T-helper 22 cell (primary cell): ENCODE measurements at regions not wholly inside any gene's neighbourhood (a gene's known extent, or its start where the extent isn't known, plus 50 kb on each side); places are given as distances from the start of the nearest gene placed in this dataset.

Experiments
- DNase-seq: peaks from one replicate; pipeline ENCODE4 v3.0.0-alpha.2; 2020; ENCODE audit warnings: low read depth

DNA sequence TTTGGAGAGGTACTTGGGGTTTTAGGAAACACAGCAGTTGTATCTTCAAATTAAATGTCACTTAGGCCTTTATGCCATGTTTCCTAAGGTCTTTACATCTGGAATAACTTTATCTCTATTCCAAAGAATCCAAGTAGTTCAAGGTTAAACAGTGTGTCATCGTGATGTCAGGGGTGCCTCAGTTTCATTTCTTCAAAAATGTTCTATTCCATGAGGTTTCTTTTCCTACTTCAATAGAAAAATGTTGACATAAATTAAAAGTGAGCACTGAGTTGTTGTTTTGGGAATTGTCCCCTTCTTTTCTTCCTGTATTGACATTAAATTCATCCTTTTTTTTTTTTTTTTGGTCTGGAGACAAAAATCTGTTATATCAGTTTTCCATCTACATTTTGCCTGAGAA lies 160.6 kb upstream of the C21orf91 start:
- DNase-seq: no peak

DNA sequence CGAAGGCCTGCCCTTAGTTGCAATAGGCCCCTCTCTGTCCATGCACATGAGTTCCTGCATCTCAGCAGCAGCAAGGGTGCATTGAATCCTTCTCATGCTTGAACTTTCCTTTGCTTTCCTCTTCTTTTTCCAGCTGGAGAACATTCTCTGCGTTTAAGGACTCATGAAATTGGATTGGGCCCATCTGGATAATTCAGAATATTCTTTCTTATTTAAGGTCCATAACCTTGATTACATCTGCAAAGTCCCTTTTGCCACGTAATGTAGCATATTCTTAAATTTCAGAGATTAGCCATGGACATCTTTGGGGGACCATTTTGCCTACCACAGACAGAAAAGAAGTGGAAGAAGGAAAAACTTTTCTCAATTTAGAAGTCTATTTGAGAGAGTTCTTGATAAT lies 159.7 kb upstream of the C21orf91 start:
- no peak for DNase-seq

DNA sequence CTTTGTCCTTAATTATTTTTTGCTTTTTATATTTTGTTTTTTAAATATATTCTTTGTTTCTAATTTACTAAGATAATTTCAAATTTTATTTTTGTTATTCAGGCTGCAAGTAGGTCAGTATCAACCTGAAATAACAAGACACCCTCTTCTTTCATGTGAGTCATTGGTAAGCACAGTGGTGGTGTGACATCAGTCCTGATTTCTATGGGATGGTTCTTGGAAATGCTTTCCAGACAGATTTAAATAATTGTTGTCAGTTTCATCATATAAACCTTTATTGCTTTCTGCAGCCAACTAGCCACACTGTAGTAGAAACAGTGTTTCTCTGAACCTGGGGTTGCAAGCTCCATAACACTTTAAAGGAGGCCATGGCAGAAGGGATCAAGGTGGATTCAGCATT lies 157.5 kb upstream of the C21orf91 start:
- no peak for DNase-seq

DNA sequence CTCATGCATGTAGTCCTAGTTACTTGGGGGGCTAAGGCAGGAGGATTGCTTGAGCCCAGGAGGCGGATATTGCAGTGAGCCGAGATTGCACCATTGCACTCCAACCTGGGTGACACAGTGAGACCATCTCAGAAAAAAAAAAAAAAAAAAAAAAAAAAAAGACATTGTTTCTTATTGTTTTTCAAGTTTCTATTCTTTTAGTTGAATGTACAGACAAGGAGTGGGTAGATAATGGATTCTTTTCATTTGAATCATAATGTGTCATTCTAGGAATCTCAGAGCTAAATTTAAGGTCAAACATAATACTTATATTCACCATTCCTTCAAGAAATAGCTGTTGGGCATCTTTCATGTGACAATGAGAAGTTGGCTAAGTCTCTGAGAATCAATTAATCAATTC lies 157.0 kb upstream of the C21orf91 start:
- DNase-seq: no peak

DNA sequence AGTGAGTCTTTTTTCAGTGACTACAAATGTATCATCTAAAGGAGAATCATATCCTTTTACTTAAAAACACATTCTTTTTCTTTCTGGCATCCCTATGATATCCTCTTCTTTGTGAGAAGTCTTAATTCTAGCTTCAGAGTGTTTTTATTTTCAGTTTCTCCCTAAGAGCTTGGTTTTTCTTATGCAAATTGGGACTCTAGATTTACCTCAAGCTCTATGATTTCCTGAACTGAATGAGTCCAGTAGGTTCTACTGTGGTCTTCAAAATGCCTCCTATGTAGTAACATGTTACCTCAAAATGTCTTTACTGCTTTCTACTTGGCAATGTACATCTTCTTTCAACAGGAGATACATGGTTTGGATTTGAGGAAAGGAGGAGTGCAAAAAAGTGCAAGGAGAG lies 148.2 kb upstream of the C21orf91 start:
- no peak for DNase-seq

DNA sequence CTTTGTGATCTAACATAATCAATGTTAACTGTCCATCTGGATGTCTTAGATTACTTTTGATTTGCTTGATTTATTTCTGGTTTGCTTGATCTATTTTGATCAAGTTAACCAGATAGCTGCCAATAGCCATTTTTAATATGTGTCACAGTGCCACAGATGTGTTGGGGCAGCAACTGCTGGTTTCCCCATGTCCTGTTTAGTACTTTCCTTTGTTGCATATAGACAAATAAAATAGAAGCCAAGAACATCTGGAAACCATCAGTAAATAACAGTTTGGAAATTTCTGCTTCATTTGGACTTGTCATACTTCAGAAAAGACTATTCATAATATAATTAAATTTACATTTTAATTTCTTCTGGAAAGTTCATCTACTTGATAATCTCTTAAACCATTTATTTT lies 145.6 kb upstream of the C21orf91 start:
- DNase-seq: no peak

DNA sequence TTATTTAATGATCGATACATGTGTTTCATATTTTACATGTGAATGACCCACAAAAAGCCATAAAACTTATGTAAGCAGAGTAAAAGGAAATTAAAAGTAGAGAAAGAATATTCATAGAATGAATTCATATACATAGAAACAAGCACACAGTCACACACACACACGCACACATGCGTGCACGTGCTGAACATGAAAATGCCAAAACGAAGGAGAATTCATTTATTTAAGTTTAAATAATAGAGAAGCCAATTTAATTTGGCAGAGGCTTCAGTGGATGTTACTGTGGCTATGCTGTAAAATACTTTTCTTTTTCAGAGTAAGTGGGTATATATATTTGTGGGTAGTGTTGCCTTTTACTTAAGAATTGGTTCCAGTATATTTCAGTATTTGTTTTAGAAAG lies 145.0 kb upstream of the C21orf91 start:
- no peak for DNase-seq

DNA sequence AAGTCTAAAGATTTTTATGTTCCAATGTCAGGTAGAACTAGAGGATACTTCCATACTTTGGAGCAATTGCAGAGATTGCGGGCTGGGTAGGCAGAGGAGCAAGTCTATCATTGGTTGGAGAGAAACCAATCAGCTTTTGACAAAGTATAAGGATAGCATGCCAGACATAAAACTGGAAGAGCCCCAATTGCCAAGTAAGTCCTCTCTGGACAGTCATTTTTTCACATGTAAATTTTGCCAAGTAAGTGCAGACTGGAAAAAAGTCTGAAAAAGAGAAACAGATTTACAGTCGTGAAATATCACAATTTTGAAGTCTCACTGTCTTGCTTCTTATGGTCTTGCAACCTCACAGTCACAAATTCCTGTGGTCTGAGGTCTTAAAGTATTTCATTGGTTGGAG lies 131.4 kb upstream of the C21orf91 start:
- no peak for DNase-seq

DNA sequence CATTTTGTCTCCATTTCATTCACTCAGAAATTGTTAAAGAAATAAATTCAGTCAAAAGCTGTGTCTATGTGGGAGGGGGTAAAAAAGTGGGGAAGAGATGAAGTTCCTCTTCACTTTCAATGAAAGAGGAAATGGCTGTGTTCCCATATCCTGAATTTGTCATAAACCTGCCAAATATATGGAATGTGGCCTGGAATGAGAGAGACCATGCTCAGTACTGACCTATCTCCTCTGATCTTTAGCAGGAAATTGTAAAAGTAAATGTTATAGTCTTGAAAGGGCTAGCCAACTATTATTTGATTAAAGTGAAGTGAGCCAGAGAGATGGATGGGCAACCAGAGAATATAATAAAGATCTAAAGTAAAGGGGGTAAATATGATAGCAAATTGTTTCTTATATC lies 130.3 kb upstream of the C21orf91 start:
- no peak for DNase-seq

DNA sequence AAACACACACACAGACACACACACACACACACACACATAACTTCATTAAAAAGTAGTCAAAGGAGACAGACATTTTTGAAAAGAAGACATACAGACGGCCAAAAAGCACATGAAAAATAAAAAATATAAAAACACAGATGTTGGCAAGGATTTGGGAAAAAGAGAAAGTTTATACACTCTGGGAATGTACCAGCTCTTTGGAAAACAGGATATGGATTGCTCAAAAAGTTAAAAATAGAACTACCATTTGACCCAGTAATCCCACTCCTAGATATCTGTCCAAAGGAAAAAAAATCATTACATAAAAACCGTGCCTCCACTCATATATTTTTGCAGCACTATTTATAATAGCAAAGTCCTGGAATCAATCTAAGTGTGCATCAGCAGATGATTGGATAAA lies 128.4 kb upstream of the C21orf91 start:
- DNase-seq: no peak

DNA sequence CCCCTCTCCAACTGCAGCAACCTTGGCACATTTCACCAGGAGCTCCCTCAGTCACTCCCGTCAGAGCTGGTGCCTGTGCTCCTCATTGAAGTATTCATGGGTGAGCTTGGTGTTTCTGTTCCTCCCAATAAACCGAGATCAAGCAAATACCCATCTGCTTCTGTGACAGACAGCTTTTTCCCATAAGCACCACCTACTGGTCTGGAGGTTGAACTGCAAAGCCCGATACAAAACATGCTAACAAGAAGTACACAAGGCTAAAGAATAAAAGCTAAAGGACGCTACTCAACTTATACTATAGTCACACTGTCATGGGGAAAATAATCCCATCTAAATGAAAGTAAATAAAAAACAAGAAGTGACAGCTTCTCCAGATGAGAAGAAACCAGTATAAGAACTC lies 111.9 kb upstream of the C21orf91 start:
- DNase-seq: no peak

DNA sequence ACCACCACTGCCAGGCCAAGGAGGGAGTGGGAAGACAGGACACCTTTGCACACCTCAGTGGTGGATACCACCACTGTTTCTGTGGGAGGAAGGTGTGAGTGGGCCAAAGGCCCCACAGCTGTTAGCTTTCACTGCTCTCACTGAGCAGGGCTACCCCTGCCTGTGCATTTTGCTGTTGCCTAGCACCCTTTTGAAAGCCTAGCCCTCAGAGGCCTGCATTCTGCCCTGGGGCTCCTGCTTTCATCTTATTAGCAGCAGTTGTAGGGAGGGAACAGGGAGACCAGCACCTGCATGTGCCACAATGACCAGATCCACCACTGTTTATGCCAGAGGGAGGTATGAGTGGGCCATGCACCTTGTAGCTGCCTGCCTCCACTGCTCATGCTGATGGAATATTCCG lies 110.9 kb upstream of the C21orf91 start:
- no peak for DNase-seq

DNA sequence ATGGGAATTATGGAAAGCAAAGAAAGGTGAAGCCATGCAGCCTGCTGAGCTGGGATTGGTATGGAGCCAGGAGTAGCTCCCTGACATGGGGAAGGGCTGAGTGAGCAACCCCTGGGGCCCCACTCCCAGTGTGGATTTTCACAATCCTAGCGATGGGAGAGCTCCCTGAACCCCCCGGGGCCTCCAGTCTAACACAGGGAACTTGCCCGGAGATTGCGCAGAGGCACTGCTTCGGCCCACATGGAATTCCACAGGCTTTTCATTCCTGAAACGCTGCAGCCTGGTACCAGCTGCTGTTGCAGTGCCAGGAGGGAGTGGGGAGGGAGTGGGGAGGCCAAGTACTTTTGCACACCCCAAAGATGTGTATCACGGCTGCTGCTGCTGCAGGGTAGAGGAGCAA lies 110.4 kb upstream of the C21orf91 start:
- DNase-seq: no peak

DNA sequence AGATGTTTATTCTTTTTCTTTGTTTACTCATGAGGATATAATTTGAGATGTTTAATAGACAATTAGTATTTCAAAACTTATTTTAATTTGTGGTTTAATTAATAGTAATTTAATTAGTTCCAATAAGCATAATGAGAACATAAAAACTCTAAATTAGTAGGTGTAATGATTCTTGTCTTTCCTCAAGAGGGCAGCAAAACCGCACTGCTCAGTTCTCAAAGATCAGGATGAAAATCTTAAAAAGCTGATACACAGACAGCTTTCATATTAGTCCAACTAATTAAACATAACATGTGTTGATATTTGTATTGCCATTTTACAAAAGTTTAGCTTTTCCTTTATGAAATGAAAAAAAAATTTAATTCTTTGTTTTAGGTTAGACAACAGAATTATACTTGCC lies 106.7 kb upstream of the C21orf91 start:
- DNase-seq: no peak

DNA sequence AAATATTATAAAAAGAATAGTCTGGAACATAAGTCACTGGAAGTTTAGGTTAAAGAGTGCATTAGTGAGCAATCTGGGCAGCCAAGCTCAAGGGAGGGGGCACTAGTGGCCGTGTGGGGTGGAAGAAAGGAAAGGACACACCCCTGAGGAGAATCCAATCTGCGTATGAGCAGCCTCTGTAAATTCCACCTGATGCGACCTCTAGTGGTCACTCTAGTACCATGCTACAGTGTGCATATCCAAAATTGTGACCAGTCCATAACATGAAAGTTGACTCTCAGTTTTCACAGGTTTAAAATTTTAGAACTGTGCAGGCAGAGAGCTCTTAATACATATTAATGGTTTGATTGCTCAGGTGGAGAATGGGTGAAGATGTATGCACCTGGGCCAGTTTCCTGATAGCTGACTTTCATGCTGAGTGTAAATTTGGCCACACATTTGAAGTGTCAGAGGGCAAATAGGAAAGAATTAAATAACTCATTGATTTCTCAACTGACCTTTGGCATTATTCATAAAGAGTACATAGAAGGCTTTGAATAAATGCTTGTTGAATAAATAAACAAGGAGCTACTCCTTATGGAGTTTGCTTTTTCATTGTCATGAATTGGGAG lies 105.9 kb upstream of the C21orf91 start:
- peak; percentile 12 for DNase-seq

DNA sequence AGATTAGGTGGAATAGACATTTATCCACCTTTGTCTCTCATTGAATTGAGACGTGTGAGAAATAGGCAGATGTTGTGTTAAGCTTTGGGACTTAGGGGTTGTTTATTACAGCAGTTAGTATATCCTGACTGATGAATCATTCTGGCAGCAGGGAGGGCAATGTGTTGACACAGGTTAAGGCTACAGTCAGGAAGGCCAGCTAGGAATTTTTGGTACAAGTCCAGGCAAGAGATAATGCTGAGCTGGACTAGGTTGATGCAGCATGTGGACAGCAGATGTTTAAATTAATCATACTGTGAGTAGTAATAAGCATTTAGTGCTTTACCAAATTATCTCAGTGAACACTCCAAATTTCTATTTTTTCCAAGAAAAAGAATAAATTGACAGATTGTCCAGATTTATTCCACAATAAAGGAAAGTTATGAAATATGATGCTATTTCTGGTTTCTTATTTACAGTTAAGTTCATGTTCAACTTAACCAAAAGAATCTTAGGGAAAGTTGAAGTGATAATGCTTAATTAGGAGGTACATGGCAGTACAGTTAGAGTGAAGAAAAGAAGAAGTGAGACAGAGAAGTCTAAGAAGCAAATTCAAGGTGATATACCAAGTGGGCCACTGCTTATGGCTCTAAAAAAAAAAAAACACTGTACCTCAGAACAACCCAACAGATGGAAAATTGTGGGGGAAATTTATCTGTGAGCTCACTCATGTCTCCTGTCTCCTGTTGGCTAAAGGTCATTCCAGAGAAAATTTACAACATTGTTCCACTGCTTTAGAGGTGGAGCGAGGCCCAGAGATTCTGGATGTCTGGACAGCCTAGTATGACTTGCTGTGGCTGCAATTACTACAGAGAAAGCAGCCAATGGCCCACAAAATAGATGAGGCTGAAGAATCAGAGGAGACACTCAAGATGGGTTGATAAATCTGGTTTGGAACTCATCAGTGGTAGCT lies 102.7 kb upstream of the C21orf91 start:
- DNase-seq: no peak

DNA sequence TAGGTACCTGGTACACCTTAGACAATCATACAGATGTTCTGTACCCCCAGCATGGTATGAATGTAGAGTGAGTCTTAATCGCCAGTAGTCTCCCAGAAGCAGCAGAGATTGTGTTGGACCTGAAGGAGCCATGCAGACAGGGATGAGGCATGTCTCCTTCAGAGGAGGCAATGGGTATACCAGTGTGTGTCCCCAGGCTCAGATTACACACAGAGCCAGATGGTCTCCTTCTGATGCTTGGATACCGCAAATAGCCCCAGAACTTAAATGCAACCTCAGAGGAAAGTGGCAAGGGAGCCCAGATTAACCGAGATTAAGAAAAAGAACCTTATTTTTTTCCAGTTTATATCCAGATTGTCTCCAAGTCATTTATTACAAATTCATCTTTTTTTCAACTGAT lies 96.8 kb upstream of the C21orf91 start:
- DNase-seq: no peak

DNA sequence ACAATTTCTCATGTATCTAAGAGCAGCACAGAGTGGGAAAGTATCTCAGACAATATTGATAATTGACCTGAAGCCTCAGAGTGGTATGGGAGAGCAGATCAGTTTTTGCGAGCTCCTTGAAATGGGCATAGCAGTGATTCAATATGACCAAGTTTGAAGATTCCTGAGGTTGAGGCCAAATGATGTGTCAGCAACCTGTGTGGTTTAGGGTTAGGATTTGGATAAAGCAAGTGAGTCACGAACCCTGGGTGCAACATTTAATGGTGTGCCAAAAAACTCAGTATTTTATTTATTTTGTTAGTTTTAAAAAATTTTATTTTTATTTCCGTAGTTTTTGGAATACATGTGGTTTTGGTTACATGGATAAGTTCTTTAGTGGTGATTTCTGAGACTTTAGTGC lies 92.5 kb upstream of the C21orf91 start:
- no peak for DNase-seq

DNA sequence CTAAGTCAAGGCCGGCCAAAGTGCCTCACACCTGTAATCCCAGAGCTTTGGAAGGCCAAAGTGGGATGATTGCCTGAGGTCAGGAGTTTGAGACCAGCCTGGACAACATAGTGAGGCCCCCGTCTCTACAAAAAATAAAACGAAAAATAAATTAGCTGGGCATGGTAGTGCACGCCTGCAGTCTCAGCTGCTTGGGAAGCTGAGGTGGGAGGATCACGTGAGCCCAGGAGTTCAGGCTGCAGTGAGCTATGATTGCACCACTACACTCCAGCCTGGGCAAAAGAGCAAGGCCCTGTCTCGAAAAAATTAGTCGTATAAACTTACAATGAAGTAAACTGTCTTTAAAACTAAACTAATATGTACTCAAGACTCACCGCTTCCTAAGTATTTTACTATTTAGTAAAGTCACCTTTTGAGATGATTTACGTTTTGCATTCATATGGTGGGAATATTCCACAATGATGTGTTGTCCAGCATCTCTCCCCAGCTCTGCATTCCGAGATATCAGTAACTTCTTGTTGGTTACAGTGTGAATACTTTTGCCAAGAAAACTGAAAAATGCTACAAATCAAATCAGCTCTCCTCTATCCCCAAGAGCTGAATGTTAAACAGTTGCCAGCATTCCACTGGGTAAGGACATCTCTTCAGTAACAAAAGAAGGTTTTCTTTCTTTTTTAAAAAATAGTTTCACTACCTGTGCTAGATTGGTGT lies 84.9 kb upstream of the C21orf91 start:
- no peak for DNase-seq

DNA sequence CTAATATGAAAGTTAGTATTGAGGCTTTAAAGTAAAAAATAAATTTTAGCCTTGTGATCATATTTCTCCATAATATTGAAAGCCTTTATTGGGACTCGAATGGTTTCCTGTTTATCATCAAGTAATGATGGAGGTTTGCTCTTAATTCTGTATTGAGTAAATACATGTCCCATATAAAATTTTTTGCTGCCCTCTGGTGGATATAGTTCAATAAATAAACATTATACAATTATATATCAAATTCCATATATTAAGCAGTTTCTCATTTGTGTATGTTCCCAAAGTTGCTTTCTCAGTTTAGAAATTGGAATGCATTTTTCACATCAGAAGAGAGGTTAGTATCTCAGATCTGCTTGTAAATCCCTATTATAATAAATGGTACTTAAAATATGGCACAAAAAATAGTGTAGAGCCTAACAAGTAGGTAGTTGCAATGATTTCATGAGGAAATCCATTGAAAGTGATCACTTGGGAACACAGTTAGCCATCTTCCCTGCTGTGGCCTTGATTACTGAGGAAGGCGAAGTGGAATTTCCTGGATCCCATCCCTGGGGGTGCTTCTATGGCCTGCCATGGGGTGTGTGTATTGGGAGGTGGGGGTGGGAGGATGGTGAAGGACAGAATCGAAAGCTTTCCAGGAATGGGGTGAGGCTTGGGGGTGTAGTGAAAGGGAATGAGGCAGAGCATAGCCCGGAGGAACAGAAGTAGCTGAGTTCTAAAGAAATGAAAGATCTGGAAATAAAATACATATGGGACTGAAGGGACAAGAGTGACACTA lies 84.1 kb upstream of the C21orf91 start:
- no peak for DNase-seq

DNA sequence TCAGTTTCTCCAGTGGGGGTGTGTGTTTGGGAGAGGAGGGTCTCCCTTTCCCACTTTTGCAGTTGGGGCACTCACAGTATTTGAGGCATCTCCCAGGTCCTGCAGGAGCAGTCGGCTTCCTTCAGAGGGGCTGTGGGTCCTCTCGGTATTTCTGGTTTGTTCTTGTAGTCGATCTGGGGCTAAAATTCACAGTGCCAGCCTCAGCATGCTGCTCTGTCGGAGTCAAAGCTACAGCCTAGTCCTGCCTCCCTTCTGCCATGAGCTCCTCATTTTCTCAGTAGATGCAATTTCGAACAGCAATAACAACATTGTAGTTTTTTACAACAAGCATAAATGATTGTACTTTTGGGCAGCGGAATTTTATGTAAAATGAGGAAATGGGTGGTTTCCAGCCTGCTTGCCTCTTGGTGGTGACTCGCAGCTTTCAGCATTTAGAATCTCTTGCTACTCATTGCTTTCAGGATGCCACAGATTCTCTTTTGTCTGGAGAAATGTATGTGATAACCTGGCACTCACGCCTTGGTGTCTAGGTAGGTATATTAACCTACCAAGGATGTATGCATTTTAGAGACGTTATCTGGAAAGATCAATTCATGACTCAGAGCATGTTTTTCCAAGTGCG lies 82.4 kb upstream of the C21orf91 start:
- DNase-seq: no peak

DNA sequence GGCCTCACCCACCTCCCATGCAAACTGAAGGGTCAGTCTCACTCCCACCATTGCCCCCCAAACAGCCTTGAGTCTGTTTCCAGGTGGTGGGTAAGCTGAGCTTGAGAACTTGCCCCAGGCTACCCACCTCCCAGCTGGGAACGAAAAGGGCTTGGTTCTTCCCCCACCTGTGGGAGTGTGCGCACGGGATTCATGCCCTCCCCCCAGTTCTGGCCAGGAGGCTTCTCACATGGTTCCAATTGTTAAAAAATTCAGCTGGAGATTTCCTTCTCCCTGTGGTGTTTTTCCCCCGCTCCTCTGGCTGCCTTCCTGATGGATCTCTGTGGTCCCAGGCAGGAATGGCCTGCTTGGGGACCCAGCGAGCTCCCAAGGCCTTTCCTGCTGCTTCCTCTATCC lies 81.8 kb upstream of the C21orf91 start:
- no peak for DNase-seq
